Right cardiac atrium (tissue), 5 donors: ENCODE measurements at regions not wholly inside any gene's neighbourhood (a gene's known extent, or its start where the extent isn't known, plus 50 kb on each side); places are given as distances from the start of the nearest gene placed in this dataset.

Source experiments
- ATAC-seq, 2 donors: fragments of 200-7000 bp; cut with Tn5 transposase; one replicate each; pipeline versions ENCODE4 v1.8.0 to v1.9.1; 2020; ENCODE audit warnings: moderate library complexity in 2 of 2, mild to moderate bottlenecking in 1 of 2
- DNase-seq, 3 donors: peaks; one replicate each; pipeline ENCODE4 v3.0.0-alpha.2; 2020
- H3K27ac ChIP-seq: one replicate; pipeline ENCODE4 v1.5.1; 2013; ENCODE audit warnings: mild to moderate bottlenecking, low read length, control low read depth, moderate library complexity
- H3K27me3 ChIP-seq: one replicate; pipeline ENCODE4 v1.6.1; 2013; ENCODE audit not compliant: control insufficient read depth, insufficient read depth
- H3K4me1 ChIP-seq: one replicate; pipeline ENCODE4 v1.6.1; 2013; ENCODE audit warnings: low read length; ENCODE audit not compliant: control insufficient read depth, insufficient read depth
- H3K4me3 ChIP-seq: one replicate; pipeline ENCODE4 v1.5.1; 2013; ENCODE audit warnings: low read length, control low read depth
- H3K9me3 ChIP-seq: one replicate; pipeline ENCODE4 v1.6.1; 2013; ENCODE audit warnings: low read length; ENCODE audit not compliant: control insufficient read depth
- WGBS: extraction: QIAGEN DNeasy Blood & Tissue Kit; methylation state at CpG from one replicate; pipeline ENCODE4 v1.1.7; 2013; 5-methylcytosine and 5-hydroxymethylcytosine counted together
- intact Hi-C, 4 donors: fragments of 100-400 bp; cut with DNase I; formaldehyde crosslinking; loops; one replicate each; pipeline versions ENCODE4 v1.11.0 to v1.14.0; 2022 to 2023
- donor health status: healthy with polysubstance abuse.
- donor health status: DM: no; HTN: yes; CAD: no.
- donor health status: DM: no; HTN: no; CAD: no.
- donor health status: DM: no; HTN: yes; CAD: no; lungs with severe emphysema.
- donor health status: DM: yes; HTN: yes; CAD: no.

DNA sequence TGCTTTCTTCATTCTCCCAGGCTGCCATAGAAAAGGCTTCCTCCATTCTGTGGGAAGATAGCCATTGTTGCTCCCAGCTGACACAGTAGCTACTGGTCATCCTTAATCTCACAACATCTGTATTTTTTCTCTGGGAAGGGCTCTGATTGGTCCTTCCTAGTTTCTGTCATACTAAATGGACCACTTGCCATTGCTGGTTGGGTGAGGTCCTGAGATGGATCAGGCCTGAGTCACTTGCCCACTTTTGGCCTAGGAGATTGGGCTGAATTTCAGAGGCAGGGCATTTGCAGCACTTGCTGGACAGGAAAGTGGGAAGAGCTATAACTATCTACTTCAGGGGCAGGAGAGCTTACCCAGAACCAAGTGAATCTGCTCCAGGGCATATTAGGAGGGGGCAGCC is 106.5 kb upstream of the PROK2 start:
- intact Hi-C loops, result no loop called here
- no peak for DNase-seq
- Histone ChIP-seq H3K4me3 (no peak overlapping the region), H3K4me1 (no peaks in the 10 kb centered on the region), H3K9me3 (no peaks in the 10 kb centered on the region), H3K27ac (no peak overlapping the region), H3K27me3 (no peaks in the 10 kb centered on the region)
- no peak for ATAC-seq

DNA sequence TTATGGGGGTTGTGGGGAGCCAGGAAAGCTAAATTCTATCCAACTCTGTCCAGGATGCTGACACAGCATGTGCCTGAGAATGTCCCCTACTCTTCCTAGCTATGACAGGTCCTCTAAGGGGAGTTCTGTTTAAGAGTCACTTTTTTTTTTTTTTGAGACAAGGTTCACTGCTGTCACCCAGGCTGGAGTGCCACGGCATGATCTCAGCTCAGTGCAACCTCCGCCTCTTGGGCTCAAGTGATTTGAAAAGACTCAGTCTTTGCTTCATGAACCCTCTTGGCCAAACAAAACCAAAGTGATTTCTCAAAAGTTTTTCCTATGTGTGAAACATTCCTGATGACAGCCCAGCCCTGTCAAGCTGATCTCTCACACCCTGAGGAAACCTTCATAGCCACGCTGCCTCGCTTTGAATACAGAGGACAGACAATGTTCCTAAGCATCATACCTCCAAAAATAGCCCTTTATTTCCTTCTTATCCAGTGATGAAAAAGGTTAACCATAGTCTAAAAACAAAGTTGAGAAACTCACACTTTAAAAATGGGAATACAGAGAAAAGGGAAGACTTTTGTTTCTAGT is 105.5 kb upstream of the PROK2 start:
- Histone ChIP-seq H3K27me3 (peaks cover 2% of the 10 kb centered on the region), H3K4me1 (no peaks in the 10 kb centered on the region), H3K27ac (peak overlapping the region; percentile 61), H3K9me3 (no peaks in the 10 kb centered on the region), H3K4me3 (no peak overlapping the region)
- 29% methylated on average over 4 of the region's 4 CpGs for WGBS
- peak in 1 of 3 donors; percentile 33 for DNase-seq
- intact Hi-C loops, result no loop called here
- peak; percentile 64 to 87 for ATAC-seq

DNA sequence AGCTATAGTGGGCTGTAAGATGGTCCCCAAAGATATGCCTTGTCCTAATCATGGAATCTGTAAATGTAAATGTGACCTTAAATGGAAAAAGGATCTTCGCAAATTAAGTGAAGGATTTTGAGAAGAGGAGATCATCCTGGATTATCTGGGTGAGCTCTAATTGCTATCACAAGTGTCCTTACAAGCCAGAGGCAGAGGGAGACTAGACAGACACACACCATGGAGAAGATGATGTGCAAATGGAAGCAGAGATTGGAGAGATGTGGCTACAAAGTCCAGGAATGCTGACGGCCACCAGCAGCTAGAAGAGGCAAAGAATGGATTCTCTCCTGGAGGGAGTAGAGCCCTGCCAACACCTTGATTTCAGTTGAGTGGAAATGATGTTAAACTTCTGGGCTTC is 102.3 kb upstream of the PROK2 start:
- 90% methylated on average over 2 of the region's 2 CpGs for WGBS
- intact Hi-C loops, result no loop called here
- no peak overlapping the region for H3K27ac ChIP-seq
- ATAC-seq (no peak), DNase-seq (no peak)
- H3K27me3 ChIP-seq, result peaks cover 2% of the 10 kb centered on the region
- H3K9me3 ChIP-seq, result no peaks in the 10 kb centered on the region
- no peaks in the 10 kb centered on the region for H3K4me1 ChIP-seq
- no peak overlapping the region for H3K4me3 ChIP-seq

DNA sequence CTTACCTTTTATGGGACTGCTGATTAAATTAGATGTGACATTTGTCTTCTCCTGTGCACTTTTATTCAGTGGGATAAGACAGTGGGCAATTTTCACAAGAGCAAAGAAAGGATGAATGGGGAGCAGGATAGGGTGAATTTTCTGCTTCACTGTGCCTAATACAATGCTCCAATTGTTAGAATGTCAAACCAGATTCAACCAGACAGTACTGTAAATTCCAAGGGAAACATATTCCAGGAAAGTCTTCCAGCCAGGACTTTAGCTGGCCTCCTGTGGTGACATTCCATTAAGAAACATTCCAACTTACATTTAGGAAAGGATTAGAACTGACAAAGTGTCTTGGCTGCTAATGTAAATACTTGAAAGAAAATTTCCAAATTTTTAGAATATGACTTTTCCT is 100.1 kb upstream of the PROK2 start:
- Histone ChIP-seq H3K4me3 (no peak overlapping the region), H3K27me3 (peaks cover 2% of the 10 kb centered on the region), H3K9me3 (no peaks in the 10 kb centered on the region), H3K4me1 (no peaks in the 10 kb centered on the region), H3K27ac (no peak overlapping the region)
- ATAC-seq (no peak), DNase-seq (no peak)
- intact Hi-C loops, result no loop called here

DNA sequence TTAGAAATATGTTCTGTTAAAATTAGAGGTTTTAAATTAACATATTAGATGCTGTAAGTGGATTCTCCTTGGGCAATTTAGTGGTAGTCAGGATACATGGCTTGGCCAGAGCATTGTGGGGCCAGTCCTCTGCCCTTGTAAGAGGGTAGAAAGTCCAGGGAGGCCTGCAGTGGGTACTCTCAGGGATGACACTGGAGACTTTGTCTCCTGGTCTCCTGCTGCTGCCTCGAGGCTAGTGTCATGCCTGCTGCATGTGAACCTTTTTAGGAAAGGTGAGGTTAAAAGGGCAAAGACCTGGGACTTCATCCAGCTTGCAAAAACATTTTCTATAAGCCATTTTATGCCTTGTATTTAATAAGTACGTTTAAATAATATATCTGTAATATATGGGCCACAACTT is 96.8 kb upstream of the PROK2 start:
- intact Hi-C loops, result no loop called here
- H3K9me3 ChIP-seq, result no peaks in the 10 kb centered on the region
- no peak for ATAC-seq

DNA sequence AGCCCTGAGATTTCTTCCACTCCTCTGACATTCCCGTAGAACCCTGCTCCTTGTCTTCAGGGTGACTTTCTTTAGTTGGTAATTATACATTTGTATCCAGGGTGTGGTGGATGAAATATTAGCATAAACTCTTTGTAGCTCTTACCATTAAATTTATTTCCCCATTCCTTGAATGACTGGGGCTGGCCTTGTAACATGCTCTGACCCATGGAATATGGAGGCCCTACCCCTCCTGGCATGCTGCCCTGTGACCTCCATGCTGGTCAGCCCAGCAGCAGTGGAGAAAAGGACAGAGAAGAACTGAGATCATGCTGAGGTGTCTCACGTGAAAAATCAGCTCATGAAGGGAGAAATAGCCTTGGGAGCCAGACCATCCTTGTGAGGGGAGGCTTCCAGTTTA is 96.1 kb upstream of the PROK2 start:
- ATAC-seq (no peak), DNase-seq (no peak)
- no peaks in the 10 kb centered on the region for H3K9me3 ChIP-seq
- H3K4me1 ChIP-seq, result no peaks in the 10 kb centered on the region
- H3K27ac ChIP-seq, result no peak overlapping the region
- intact Hi-C loops, result no loop called here
- no peak overlapping the region for H3K4me3 ChIP-seq
- WGBS, result 79% methylated on average over 2 of the region's 2 CpGs
- peaks cover 2% of the 10 kb centered on the region for H3K27me3 ChIP-seq

More for the DNA sequence above, 96.8 kb upstream of the PROK2 start:
- WGBS, result 84% methylated on average over 2 of the region's 2 CpGs
- no peak for DNase-seq
- Histone ChIP-seq H3K4me3 (no peak overlapping the region), H3K27ac (no peak overlapping the region), H3K4me1 (no peaks in the 10 kb centered on the region), H3K27me3 (peaks cover 2% of the 10 kb centered on the region)

DNA sequence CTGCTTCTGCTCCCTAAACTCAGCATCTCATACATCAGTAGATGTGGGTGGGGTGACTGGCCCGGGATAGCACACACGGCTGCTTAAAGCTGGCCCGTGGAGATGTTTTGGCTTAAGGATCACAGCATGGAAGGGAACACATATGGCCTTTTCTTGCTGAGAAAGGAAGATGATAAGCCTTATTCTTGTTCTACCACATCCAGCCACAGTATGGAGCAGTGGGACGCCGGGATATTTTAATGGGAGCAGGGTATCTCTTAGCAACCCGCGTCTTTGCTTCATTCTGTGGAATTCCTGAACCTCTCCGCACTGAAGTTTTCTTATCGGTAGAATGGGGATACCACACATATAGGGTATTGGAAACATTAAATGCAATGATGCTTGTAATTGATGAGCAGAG is 94.1 kb upstream of the PROK2 start:
- H3K27ac ChIP-seq, result no peak overlapping the region
- no peaks in the 10 kb centered on the region for H3K27me3 ChIP-seq
- H3K4me1 ChIP-seq, result no peaks in the 10 kb centered on the region
- intact Hi-C loops, result loop anchor here in 3 of 4 donors (5.0 to 10.0 kb wide), 3 partner anchors 943 to 1206 kb away; no protein-coding TSS in a partner anchor
- DNase-seq (no peak), ATAC-seq (no peak)
- H3K9me3 ChIP-seq, result no peaks in the 10 kb centered on the region
- H3K4me3 ChIP-seq, result no peak overlapping the region
- 78% methylated on average over 9 of the region's 9 CpGs for WGBS

DNA sequence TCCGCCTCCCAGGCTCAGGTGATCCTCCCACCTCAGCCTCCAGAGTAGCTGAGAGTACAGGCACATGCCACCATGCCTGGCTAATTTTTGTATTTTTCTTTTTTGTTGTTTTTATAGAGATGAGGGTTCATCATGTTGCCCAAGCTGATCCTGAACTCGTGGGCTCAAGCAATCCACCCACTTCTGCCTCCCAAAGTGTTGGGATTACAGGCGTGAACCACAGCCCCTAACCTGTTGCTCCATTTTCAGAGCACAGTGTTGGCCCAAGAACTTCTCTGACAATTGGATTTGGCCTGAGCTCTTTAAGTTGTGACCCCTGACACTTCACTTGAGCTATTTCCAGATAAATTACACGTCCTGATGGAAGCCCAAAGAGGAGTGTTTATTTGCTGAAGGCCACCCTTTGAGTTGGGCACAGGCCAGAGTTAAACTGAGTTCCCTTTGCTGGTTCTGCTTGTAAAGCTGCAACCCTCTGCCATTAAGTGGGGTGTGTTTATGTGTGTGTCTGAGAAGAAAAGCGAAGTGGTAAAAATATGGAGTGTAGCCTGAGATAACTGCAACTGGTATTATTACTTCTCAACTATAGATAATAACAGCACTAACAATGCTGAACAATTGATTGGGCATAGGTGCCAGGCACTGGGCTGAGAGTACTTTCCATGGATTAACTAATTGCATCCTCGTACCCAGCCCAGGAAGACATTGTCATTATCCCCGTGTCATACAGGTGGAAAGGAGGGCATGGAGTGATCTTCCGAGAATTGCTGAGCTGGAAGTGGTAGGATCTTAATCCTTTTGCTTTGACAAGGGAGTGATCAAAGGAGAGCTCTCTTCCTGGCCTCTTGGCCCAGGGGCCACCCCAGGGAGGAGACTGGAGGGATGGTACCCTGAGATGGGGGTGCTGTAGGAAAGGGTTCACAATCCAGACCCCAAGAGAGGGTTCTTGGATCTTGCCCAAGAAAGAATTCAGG is 91.5 kb upstream of the PROK2 start:
- Histone ChIP-seq H3K4me3 (no peak overlapping the region), H3K4me1 (no peaks in the 10 kb centered on the region), H3K27ac (no peak overlapping the region), H3K9me3 (no peaks in the 10 kb centered on the region), H3K27me3 (no peaks in the 10 kb centered on the region)
- ATAC-seq, result no peak
- 74% methylated on average over 8 of the region's 8 CpGs for WGBS
- DNase-seq, result no peak
- intact Hi-C loops, result loop anchor here in 3 of 4 donors (5.0 to 10.0 kb wide), 3 partner anchors 946 to 1208 kb away; no protein-coding TSS in a partner anchor

DNA sequence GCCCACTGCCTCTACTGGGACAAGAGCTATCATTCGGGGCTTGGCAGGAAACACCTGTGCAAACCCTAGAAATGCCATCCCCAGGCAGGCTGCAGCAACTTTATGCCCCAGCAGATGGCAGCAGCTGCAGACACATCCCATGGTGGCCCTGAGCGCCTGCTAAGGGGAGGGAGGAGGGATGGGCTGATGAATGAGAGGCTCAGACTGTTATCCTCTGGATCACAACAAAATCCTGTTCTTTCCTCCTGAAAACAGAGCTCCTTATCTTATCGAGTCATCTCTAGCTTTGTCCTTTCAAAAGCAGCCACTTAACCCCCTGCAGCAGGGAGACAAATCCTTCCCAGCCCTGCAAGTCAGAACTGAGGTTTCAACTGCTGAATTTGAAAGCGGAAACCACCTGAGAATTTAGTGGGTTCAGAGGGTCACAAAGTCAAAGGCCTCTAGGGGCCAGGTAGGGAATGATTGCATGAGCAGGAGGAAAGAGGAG is 90.6 kb upstream of the PROK2 start:
- intact Hi-C loops, result loop anchor here (2.0 to 10.0 kb wide), 4 partner anchors 945 to 1209 kb away; no protein-coding TSS in a partner anchor
- H3K4me3 ChIP-seq, result no peak overlapping the region
- peak; percentile 71 to 87 (median 81) for DNase-seq
- no peaks in the 10 kb centered on the region for H3K4me1 ChIP-seq
- H3K27ac ChIP-seq, result no peak overlapping the region
- peak; percentile 93 to 94 for ATAC-seq
- no peaks in the 10 kb centered on the region for H3K27me3 ChIP-seq
- WGBS, result 25% methylated on average over 4 of the region's 4 CpGs
- no peaks in the 10 kb centered on the region for H3K9me3 ChIP-seq

DNA sequence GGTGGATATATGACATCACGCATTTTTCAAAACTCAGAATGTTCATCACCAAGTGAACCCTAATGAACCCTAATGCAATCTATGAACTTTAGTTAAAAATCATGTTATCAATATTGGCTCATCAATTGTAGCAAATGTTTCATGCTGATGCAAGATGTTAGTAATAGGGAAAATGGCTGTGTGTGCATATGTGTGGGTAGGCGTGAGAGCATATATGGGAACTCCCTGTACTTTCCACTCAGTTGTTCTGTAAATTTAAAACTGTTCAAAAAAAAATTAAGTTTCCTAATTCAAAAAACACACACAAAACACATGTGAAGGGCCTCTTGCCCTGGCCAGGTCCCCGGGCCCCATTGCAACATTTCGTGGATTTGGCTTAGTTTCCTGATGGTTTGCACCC is 89.7 kb upstream of the PROK2 start:
- H3K27ac ChIP-seq, result no peak overlapping the region
- WGBS, result 85% methylated on average over 4 of the region's 4 CpGs
- ATAC-seq, result no peak
- no peak overlapping the region for H3K4me3 ChIP-seq
- intact Hi-C loops, result loop anchor here (2.0 to 10.0 kb wide), 4 partner anchors 946 to 1210 kb away; no protein-coding TSS in a partner anchor
- no peaks in the 10 kb centered on the region for H3K27me3 ChIP-seq
- H3K9me3 ChIP-seq, result no peaks in the 10 kb centered on the region
- no peak for DNase-seq
- H3K4me1 ChIP-seq, result no peaks in the 10 kb centered on the region

DNA sequence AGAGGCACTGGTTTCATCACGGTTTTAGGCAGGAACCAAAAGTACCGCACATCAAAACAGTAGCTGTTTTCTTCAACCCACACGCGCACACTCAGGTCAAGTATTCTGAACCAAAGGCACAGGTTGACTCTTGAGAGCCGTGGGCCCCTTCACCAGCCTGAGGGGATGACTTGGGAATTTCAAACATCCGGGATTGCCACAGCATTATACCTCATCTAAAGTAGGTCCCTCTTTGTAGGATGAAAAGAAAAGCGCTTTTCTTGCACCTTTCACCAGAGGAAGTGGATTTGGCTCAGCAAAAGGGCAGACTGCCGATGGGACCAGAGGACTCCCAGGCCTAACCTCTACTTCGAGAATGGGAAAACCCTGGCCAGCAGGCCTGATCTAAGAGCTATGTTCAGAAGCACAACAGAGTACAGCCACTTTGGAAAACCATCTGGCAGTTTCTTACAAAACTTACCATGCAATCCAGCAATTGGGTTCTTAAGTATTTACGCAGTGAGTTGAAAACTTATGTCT is 88.2 kb upstream of the PROK2 start:
- Histone ChIP-seq H3K4me1 (no peaks in the 10 kb centered on the region), H3K9me3 (no peaks in the 10 kb centered on the region), H3K27ac (no peak overlapping the region), H3K4me3 (no peak overlapping the region), H3K27me3 (no peaks in the 10 kb centered on the region)
- DNase-seq (no peak), ATAC-seq (no peak)
- intact Hi-C loops, result loop anchor here in 2 of 4 donors (10.0 kb wide), 2 partner anchors 952 to 1212 kb away; no protein-coding TSS in a partner anchor
- 75% methylated on average over 10 of the region's 10 CpGs for WGBS
